Spleen (tissue), 7 donors: ENCODE measurements at regions not wholly inside any gene's neighbourhood (a gene's known extent, or its start where the extent isn't known, plus 50 kb on each side); places are given as distances from the start of the nearest gene placed in this dataset.

Source experiments
- POLR2A ChIP-seq, 3 donors: fragments of 450-650 bp; IDR thresholded peaks; one replicate each; pipeline ENCODE4 v1.5.1; 2017; ENCODE audit warnings: antibody characterized with exemption in 3 of 3, mild to moderate bottlenecking in 1 of 3
- POLR2AphosphoS5 ChIP-seq, 3 donors: sonication (generic); formaldehyde crosslinking; IDR thresholded peaks; one replicate each; pipeline ENCODE4 v1.5.1; 2017; ENCODE audit warnings: antibody characterized with exemption in 3 of 3
- TF ChIP-seq, protein P1 (sequence below), 11 experiments: fragments of 200-600 bp in 7 of 11; fragments of 450-650 bp in 4 of 11; sonication (generic) in 4 of 11; IDR thresholded peaks in 8 of 11; conservative IDR thresholded peaks in 3 of 11; 1 replicate in 7 of 11; 2 replicates in 4 of 11; pipeline versions ENCODE4 v1.4.0 to v1.8.0; 2016 to 2021; ENCODE audit warnings: antibody characterized with exemption in 11 of 11, inconsistent platforms in 4 of 11, mild to moderate bottlenecking in 1 of 11
- donor health status: DM: no; HTN: no; CAD: no; lungs with moderate emphysema.
- donor health status: DM: no; HTN: no; CAD: no.
- donor health status: DM: no; HTN: no; CAD: no.

DNA sequence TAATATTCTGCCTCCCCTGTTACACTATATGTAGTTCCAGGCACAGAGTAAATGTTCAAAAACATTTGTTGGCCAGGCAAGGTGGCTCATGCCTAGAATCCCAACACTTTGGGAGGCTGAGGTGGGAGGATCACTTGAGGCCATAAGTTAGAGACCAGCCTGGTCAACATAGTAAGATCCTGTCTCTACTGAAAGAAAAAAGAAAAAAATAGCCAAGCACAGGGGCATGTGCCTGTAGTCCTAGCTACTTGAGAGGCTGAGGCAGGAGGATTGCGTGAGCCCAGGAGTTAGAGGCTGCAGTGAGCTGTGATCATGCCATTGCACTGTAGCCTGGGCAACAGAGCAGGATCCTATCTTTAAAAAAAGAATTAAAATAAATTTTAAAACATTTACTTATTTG is 57.6 kb upstream of the SIM2 start:
- TF ChIP-seq, protein P1, sequence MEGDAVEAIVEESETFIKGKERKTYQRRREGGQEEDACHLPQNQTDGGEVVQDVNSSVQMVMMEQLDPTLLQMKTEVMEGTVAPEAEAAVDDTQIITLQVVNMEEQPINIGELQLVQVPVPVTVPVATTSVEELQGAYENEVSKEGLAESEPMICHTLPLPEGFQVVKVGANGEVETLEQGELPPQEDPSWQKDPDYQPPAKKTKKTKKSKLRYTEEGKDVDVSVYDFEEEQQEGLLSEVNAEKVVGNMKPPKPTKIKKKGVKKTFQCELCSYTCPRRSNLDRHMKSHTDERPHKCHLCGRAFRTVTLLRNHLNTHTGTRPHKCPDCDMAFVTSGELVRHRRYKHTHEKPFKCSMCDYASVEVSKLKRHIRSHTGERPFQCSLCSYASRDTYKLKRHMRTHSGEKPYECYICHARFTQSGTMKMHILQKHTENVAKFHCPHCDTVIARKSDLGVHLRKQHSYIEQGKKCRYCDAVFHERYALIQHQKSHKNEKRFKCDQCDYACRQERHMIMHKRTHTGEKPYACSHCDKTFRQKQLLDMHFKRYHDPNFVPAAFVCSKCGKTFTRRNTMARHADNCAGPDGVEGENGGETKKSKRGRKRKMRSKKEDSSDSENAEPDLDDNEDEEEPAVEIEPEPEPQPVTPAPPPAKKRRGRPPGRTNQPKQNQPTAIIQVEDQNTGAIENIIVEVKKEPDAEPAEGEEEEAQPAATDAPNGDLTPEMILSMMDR (IDR thresholded peaks at IDR 0.05 in 8 of 11, conservative IDR thresholded peaks at IDR 0.05 in 3 of 11) = no peak
- TF ChIP-seq POLR2A (IDR thresholded peaks at IDR 0.05) (no peak), POLR2AphosphoS5 (IDR thresholded peaks at IDR 0.05) (no peak)
